H1 (cell line): ENCODE measurements at regions not wholly inside any gene's neighbourhood (a gene's known extent, or its start where the extent isn't known, plus 50 kb on each side); places are given as distances from the start of the nearest gene placed in this dataset.

Source experiments
- CHD7 ChIP-seq: fragments of 300-600 bp; sonication (generic); IDR thresholded peaks from 2 replicates; pipeline ENCODE4 v1.7.1; 2012; ENCODE audit warnings: low read length, moderate library complexity, mild to moderate bottlenecking, inconsistent platforms; ENCODE audit not compliant: insufficient replicate concordance
- POLR2AphosphoS5 ChIP-seq: IDR thresholded peaks from 2 replicates; pipeline ENCODE4 v1.6.1; 2011; ENCODE audit warnings: low read depth, low read length
- RBBP5 ChIP-seq: IDR thresholded peaks from 2 replicates; pipeline ENCODE4 v1.7.1; 2012; ENCODE audit warnings: low read depth, mild to moderate bottlenecking, inconsistent platforms, low read length, moderate library complexity, borderline replicate concordance
- TCF12 ChIP-seq: IDR thresholded peaks from 2 replicates; pipeline ENCODE4 v1.6.1; 2011; ENCODE audit warnings: low read depth, mild to moderate bottlenecking, low read length

GRCh38 chr2:204364860-204365535, 180.3 kb upstream of the PARD3B start (continued):
- TF ChIP-seq CHD7, result no peak
- TF ChIP-seq RBBP5, result no peak
- no peak for TF ChIP-seq POLR2AphosphoS5
- TF ChIP-seq TCF12, result no peak
